ENCODE measurements at regions not wholly inside any gene's neighbourhood (a gene's known extent, or its start where the extent isn't known, plus 50 kb on each side); places are given as distances from the start of the nearest gene placed in this dataset.

DNA sequence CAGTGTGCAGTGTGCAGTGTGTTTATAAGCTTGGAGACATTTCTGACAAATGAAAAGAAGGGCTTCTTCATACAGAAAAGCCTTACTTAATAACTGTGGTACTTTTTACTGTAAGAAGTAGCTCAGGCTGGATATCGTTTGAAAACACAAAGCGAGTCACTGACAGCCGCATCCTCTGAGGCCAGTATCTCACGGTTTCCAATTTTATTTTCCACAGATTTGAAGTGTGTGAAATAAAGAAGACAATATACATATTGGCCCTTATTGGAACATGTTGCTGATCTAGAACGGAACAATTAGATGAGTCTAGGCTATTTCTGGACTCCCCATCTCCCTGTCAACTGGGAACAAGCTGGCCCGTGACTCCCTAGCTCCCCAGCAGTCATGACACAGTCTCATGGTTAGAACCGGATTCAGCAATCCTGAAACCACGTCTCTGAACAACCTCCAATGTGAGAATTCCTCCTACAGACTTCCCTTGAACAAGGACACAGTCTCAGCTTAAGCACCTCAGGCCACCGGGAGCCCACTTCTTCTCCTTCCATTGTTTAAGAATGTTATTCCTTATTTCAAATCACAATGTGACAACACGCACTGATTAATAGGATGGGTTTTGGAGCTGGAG lies 484.5 kb downstream of the COG6 start:
- no peak overlapping the region for H3K27ac ChIP-seq (ENCODE audit: low read depth, low read length)
- H3K4me3 ChIP-seq (ENCODE audit: low read length): no peak overlapping the region
- H3K4me2 ChIP-seq (ENCODE audit: low read length): no peak overlapping the region
- peaks cover 39% of the 10 kb centered on the region for H3K27me3 ChIP-seq (ENCODE audit: control insufficient read depth, low read length)
- no peaks in the 10 kb centered on the region for H3F3A ChIP-seq (ENCODE audit: control insufficient read depth, insufficient read depth)
- no peak for TF ChIP-seq EZH2phosphoT487 (IDR thresholded peaks at IDR 0.05; ENCODE audit: borderline replicate concordance, low read length)
- TF ChIP-seq, protein P1, sequence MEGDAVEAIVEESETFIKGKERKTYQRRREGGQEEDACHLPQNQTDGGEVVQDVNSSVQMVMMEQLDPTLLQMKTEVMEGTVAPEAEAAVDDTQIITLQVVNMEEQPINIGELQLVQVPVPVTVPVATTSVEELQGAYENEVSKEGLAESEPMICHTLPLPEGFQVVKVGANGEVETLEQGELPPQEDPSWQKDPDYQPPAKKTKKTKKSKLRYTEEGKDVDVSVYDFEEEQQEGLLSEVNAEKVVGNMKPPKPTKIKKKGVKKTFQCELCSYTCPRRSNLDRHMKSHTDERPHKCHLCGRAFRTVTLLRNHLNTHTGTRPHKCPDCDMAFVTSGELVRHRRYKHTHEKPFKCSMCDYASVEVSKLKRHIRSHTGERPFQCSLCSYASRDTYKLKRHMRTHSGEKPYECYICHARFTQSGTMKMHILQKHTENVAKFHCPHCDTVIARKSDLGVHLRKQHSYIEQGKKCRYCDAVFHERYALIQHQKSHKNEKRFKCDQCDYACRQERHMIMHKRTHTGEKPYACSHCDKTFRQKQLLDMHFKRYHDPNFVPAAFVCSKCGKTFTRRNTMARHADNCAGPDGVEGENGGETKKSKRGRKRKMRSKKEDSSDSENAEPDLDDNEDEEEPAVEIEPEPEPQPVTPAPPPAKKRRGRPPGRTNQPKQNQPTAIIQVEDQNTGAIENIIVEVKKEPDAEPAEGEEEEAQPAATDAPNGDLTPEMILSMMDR (IDR thresholded peaks at IDR 0.05; ENCODE audit: low read depth, low read length, poor library complexity, severe bottlenecking): no peak
- H3K9me2 ChIP-seq (replicated peaks; ENCODE audit: control insufficient read depth, low read length): no peaks in the 10 kb centered on the region
- no peaks in the 10 kb centered on the region for H4K20me1 ChIP-seq (ENCODE audit: control insufficient read depth, insufficient read depth, low read depth, low read length)
- H3K9me3 ChIP-seq (ENCODE audit: control insufficient read depth, insufficient read depth, low read length): no peaks in the 10 kb centered on the region
- H3K79me2 ChIP-seq (ENCODE audit: control insufficient read depth, low read length): no peaks in the 10 kb centered on the region
- H3K36me3 ChIP-seq (ENCODE audit: control insufficient read depth, low read length): no peaks in the 10 kb centered on the region
- peaks cover 10% of the 10 kb centered on the region for H3K4me1 ChIP-seq (ENCODE audit: control insufficient read depth, low read length)

- Histone ChIP-seq H3K4me1 (ENCODE audit: control insufficient read depth, low read length) (peaks cover 29% of the 10 kb centered on the region), H4K20me1 (ENCODE audit: control insufficient read depth, insufficient read depth, low read depth, low read length) (peaks cover 5% of the 10 kb centered on the region; the same call in 1 of the 2 replicates), H3F3A (ENCODE audit: control insufficient read depth, insufficient read depth) (no peaks in the 10 kb centered on the region), H3K4me2 (ENCODE audit: low read length) (no peak overlapping the region), H3K79me2 (ENCODE audit: control insufficient read depth, low read length) (no peaks in the 10 kb centered on the region), H3K36me3 (ENCODE audit: control insufficient read depth, low read length) (no peaks in the 10 kb centered on the region), H3K27me3 (ENCODE audit: control insufficient read depth, low read length) (peaks cover 57% of the 10 kb centered on the region), H3K9me3 (ENCODE audit: control insufficient read depth, insufficient read depth, low read length) (no peaks in the 10 kb centered on the region), H3K9me2 (replicated peaks; ENCODE audit: control insufficient read depth, low read length) (no peaks in the 10 kb centered on the region), H3K4me3 (ENCODE audit: low read length) (no peak overlapping the region), H3K27ac (ENCODE audit: low read depth, low read length) (no peak overlapping the region)
- TF ChIP-seq, protein P1 (IDR thresholded peaks at IDR 0.05; ENCODE audit: low read depth, low read length, poor library complexity, severe bottlenecking): no peak
- TF ChIP-seq EZH2phosphoT487 (IDR thresholded peaks at IDR 0.05; ENCODE audit: borderline replicate concordance, low read length): no peak
Measured at GRCh38 chr13:40141859-40142555, 486.5 kb downstream of the COG6 start.

DNA sequence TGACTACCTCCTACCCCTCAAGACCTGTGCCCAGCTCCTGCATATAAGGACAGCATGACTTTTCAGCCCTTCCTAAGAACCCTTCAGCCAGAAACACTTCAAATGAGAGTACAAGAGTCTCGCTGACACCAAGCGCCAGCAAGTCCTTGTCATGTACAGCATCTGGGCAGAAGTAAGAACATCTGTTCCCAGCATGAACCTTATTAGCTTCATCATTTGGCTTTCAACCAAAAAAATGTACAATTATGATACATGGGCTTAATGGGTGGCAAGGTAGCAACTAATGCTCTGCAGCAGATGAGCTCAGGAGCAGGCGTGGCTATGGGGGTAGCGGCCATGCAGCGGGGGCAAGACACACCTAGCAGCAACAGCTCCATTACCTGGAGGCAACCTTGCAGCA lies 487.6 kb downstream of the COG6 start:
- Histone ChIP-seq H3K27me3 (ENCODE audit: control insufficient read depth, low read length) (peaks cover 66% of the 10 kb centered on the region), H3K4me1 (ENCODE audit: control insufficient read depth, low read length) (peaks cover 31% of the 10 kb centered on the region), H3K27ac (ENCODE audit: low read depth, low read length) (no peak overlapping the region), H3F3A (ENCODE audit: control insufficient read depth, insufficient read depth) (no peaks in the 10 kb centered on the region), H3K36me3 (ENCODE audit: control insufficient read depth, low read length) (no peaks in the 10 kb centered on the region), H3K79me2 (ENCODE audit: control insufficient read depth, low read length) (no peaks in the 10 kb centered on the region), H3K4me2 (ENCODE audit: low read length) (no peak overlapping the region), H4K20me1 (ENCODE audit: control insufficient read depth, insufficient read depth, low read depth, low read length) (peaks cover 5% of the 10 kb centered on the region; the same call in 1 of the 2 replicates), H3K9me2 (replicated peaks; ENCODE audit: control insufficient read depth, low read length) (no peaks in the 10 kb centered on the region), H3K9me3 (ENCODE audit: control insufficient read depth, insufficient read depth, low read length) (no peaks in the 10 kb centered on the region), H3K4me3 (ENCODE audit: low read length) (no peak overlapping the region)
- no peak for TF ChIP-seq EZH2phosphoT487 (IDR thresholded peaks at IDR 0.05; ENCODE audit: borderline replicate concordance, low read length)
- TF ChIP-seq, protein P1 (IDR thresholded peaks at IDR 0.05; ENCODE audit: low read depth, low read length, poor library complexity, severe bottlenecking): no peak
